Transverse colon (tissue), 4 donors: ENCODE measurements at regions not wholly inside any gene's neighbourhood (a gene's known extent, or its start where the extent isn't known, plus 50 kb on each side); places are given as distances from the start of the nearest gene placed in this dataset.
"Not testable (repeated sequence)": the region's sequence is repeated elsewhere in the genome, so short reads cannot be mapped to it uniquely, and the experiment has no call there.

Experiments
- DNase-seq: peaks from one replicate; pipeline ENCODE4 v3.0.0-alpha.2; 2019
- H3K27ac ChIP-seq, 4 donors: fragments of 200-600 bp; sonication (generic); 2 replicates each; pipeline ENCODE4 v1.5.1; 2016 to 2018; ENCODE audit warnings: inconsistent platforms in 4 of 4
- H3K27me3 ChIP-seq: fragments of 200-600 bp; sonication (generic); 2 replicates; pipeline ENCODE4 v1.5.1; 2017; ENCODE audit warnings: inconsistent platforms
- H3K36me3 ChIP-seq, 4 donors: fragments of 200-600 bp; sonication (generic); 2 replicates each; pipeline ENCODE4 v1.5.1; 2017 to 2019; ENCODE audit warnings: inconsistent platforms in 4 of 4
- H3K4me1 ChIP-seq, 4 donors: fragments of 200-600 bp; sonication (generic); 2 replicates each; pipeline ENCODE4 v1.5.1; 2017 to 2020; ENCODE audit warnings: inconsistent platforms in 4 of 4
- H3K4me3 ChIP-seq, 4 donors: fragments of 200-600 bp; sonication (generic); 1 replicate in 1 of 4; 2 replicates in 3 of 4; pipeline versions ENCODE4 v1.5.1 to v1.6.1; 2017 to 2019; ENCODE audit warnings: inconsistent platforms in 4 of 4
- H3K9me3 ChIP-seq, 2 donors: fragments of 200-600 bp; sonication (generic); 2 replicates each; pipeline ENCODE4 v1.5.1; 2017 to 2019; ENCODE audit warnings: inconsistent platforms in 2 of 2
- EP300 ChIP-seq: sonication (generic); formaldehyde crosslinking; IDR thresholded peaks from one replicate; pipeline ENCODE4 v1.6.1; 2017; ENCODE audit warnings: antibody characterized with exemption, low read depth
- POLR2A ChIP-seq: fragments of 450-650 bp; IDR thresholded peaks from one replicate; pipeline ENCODE4 v1.6.1; 2016; ENCODE audit warnings: antibody characterized with exemption, mild to moderate bottlenecking, moderate library complexity
- POLR2AphosphoS5 ChIP-seq, 3 donors: sonication (generic); formaldehyde crosslinking; IDR thresholded peaks; one replicate each; pipeline ENCODE4 v1.6.1; 2016; ENCODE audit warnings: antibody characterized with exemption in 3 of 3
- WGBS, 2 donors: methylation state at CpG; one replicate each; pipeline ENCODE4 v1.1.5; 2018; ENCODE audit warnings: low coverage in 1 of 2; 5-methylcytosine and 5-hydroxymethylcytosine counted together
- in situ Hi-C, 4 donors: fragments of 200-750 bp; cut with MboI; loops; one replicate each; pipeline versions ENCODE4 v1.15.0 to v1.15.1; 2017; ENCODE audit warnings: low sequenced_read_pairs in 3 of 4, low pct_ligation_motif_present in 1 of 4, low pct_unique_long_range_greater_than_20kb in 1 of 4
- intact Hi-C: fragments of 100-400 bp; cut with DNase I; formaldehyde crosslinking; loops from one replicate; pipeline ENCODE4 v1.15.1; 2023; ENCODE audit warnings: low total_unique reads
- TF ChIP-seq, protein P1 (sequence below), 5 experiments: fragments of 200-600 bp in 3 of 5; fragments of 450-650 bp in 2 of 5; sonication (generic) in 3 of 5; IDR thresholded peaks; 1 replicate in 2 of 5; 2 replicates in 3 of 5; pipeline ENCODE4 v1.5.1; 2016 to 2017; ENCODE audit warnings: antibody characterized with exemption in 5 of 5, inconsistent platforms in 3 of 5, mild to moderate bottlenecking in 2 of 5, moderate library complexity in 1 of 5

DNA sequence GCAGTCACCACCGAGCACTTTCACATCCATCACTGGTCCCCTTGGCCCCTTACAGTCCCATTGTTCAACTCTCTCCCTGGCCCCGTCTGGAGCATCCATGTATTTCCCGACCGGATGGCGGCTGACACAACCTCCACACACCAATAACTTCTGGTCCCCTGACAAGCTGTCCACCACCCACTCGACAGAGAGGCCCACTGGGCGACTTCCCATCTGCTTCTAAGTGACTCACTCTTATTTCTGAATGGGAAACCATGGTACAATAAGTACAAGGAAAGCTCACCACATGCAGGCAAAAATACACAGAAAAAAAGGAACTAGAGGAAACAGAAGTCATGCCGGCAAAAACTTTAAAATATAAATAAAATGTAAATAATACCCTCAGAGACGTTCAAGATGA is 82.9 kb upstream of the RAB12 start:
- Histone ChIP-seq H3K36me3 (no peaks in the 10 kb centered on the region), H3K4me1 (no peaks in the 10 kb centered on the region), H3K4me3 (no peak overlapping the region), H3K27me3 (no peaks in the 10 kb centered on the region), H3K9me3 (peaks cover 6 to 12% of the 10 kb centered on the region in 2 donors), H3K27ac (no peak overlapping the region)
- TF ChIP-seq POLR2AphosphoS5 (IDR thresholded peaks at IDR 0.05), result no peak
- no peak for TF ChIP-seq EP300
- TF ChIP-seq POLR2A, result no peak
- TF ChIP-seq, protein P1, sequence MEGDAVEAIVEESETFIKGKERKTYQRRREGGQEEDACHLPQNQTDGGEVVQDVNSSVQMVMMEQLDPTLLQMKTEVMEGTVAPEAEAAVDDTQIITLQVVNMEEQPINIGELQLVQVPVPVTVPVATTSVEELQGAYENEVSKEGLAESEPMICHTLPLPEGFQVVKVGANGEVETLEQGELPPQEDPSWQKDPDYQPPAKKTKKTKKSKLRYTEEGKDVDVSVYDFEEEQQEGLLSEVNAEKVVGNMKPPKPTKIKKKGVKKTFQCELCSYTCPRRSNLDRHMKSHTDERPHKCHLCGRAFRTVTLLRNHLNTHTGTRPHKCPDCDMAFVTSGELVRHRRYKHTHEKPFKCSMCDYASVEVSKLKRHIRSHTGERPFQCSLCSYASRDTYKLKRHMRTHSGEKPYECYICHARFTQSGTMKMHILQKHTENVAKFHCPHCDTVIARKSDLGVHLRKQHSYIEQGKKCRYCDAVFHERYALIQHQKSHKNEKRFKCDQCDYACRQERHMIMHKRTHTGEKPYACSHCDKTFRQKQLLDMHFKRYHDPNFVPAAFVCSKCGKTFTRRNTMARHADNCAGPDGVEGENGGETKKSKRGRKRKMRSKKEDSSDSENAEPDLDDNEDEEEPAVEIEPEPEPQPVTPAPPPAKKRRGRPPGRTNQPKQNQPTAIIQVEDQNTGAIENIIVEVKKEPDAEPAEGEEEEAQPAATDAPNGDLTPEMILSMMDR (IDR thresholded peaks at IDR 0.05), result no peak
- DNase-seq, result no peak
- in situ Hi-C loops, result no loop called here
- WGBS, 2 donors, result 52 to 76% methylated on average over 4 to 9 of the region's 9 CpGs
- intact Hi-C loops, result no loop called here

GRCh38 chr18:8529609-8530008 is 79.6 kb upstream of the RAB12 start:
- intact Hi-C loops, result no loop called here
- Histone ChIP-seq H3K4me3 (no peak overlapping the region), H3K4me1 (no peaks in the 10 kb centered on the region), H3K27ac (no peak overlapping the region), H3K36me3 (no peaks in the 10 kb centered on the region), H3K9me3 (peaks cover 6 to 18% of the 10 kb centered on the region in 2 donors), H3K27me3 (no peaks in the 10 kb centered on the region)
- 79% methylated on average over 2 of the region's 2 CpGs; no CpG with 5 or more reads in 1 of the 2 donors for WGBS, 2 donors
- in situ Hi-C loops, result no loop called here
- no peak for TF ChIP-seq EP300
- TF ChIP-seq, protein P1 (IDR thresholded peaks at IDR 0.05), result no peak
- TF ChIP-seq POLR2AphosphoS5 (IDR thresholded peaks at IDR 0.05), result no peak
- no peak for TF ChIP-seq POLR2A
- no peak for DNase-seq

DNA sequence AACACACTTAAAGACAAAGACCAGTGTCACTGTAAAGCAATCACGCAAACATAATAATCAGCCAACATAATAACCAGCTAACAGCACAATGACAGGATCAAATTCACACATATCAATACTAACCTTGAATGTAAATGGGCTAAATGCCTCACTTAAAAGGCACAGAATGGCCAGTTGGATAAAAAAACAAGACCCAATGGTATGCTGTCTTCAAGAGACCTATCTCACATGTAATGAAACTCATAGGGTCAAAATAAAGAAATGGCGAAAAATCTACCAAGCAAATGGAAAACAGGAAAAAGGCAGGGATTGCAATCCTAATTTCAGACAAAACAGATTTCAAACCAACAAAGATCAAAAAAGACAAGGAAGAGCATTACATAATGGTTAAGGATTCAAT is 78.2 kb upstream of the RAB12 start:
- intact Hi-C loops, result not testable (repeated sequence)

DNA sequence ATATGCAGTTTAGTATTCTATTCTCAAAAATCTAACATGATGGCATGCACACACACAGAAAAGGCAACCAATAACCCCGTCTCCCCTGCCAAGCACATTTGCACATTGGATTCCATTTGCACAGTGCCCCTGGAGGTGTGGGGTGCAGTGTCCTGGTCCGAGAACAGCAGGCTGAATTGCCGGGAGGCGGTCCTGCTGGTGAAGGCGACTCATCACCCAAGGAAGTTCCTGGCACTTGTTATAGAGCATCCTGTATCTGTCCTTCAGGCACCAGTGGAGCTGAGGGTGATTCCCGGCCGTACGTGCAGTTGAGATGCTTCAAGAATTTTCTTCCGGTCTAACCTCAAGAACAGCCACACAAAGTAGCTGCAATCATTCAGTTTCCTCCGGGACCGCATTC is 73.0 kb upstream of the RAB12 start:
- H3K27me3 ChIP-seq, result no peaks in the 10 kb centered on the region
- intact Hi-C loops, result no loop called here
- in situ Hi-C loops, result no loop called here
- H3K27ac ChIP-seq, result no peak overlapping the region
- peaks cover 0 to 7% of the 10 kb centered on the region in 2 donors for H3K9me3 ChIP-seq
- no peak overlapping the region for H3K4me3 ChIP-seq
- H3K4me1 ChIP-seq, result no peaks in the 10 kb centered on the region
- no peak for TF ChIP-seq POLR2AphosphoS5 (IDR thresholded peaks at IDR 0.05)
- TF ChIP-seq, protein P1 (IDR thresholded peaks at IDR 0.05), result no peak
- no peak for TF ChIP-seq EP300
- no peak for TF ChIP-seq POLR2A
- WGBS, 2 donors, result 63 to 66% methylated on average over 4 to 11 of the region's 11 CpGs
- no peaks in the 10 kb centered on the region for H3K36me3 ChIP-seq
- no peak for DNase-seq

More for the DNA sequence above, 78.2 kb upstream of the RAB12 start:
- H3K4me1 ChIP-seq, H3K4me3 ChIP-seq, in situ Hi-C loops, DNase-seq, H3K27ac ChIP-seq, H3K36me3 ChIP-seq, H3K27me3 ChIP-seq: not testable (repeated sequence)
- WGBS, 2 donors, result 86 to 89% methylated on average over 2 of the region's 2 CpGs
- H3K9me3 ChIP-seq, result peaks cover 6 to 18% of the 10 kb centered on the region in 2 donors

- TF ChIP-seq EP300 (no peak), POLR2AphosphoS5 (IDR thresholded peaks at IDR 0.05) (no peak), POLR2A (no peak)
- TF ChIP-seq, protein P1 (IDR thresholded peaks at IDR 0.05), result no peak
- no peaks in the 10 kb centered on the region for H3K27me3 ChIP-seq
- in situ Hi-C loops, result no loop called here
- DNase-seq, result no peak
- H3K4me1 ChIP-seq, result no peaks in the 10 kb centered on the region
- peaks cover 0 to under 1% of the 10 kb centered on the region in 2 donors for H3K9me3 ChIP-seq
- no peaks in the 10 kb centered on the region for H3K36me3 ChIP-seq
- 85 to 95% methylated on average over 4 to 14 of the region's 14 CpGs for WGBS, 2 donors
- no peak overlapping the region for H3K27ac ChIP-seq
- intact Hi-C loops, result no loop called here
- no peak overlapping the region for H3K4me3 ChIP-seq
Observed at GRCh38 chr18:8536922-8537321, 72.3 kb upstream of the RAB12 start.
